NCI-H774 (cell line): ENCODE measurements at regions not wholly inside any gene's neighbourhood (a gene's known extent, or its start where the extent isn't known, plus 50 kb on each side); places are given as distances from the start of the nearest gene placed in this dataset.

ENCODE experiments used
- DNase-seq: peaks from one replicate; lab custom pipeline; 2025; lab: John Stamatoyannopoulos, UW

- peak; percentile 27 for DNase-seq
Observed at GRCh38 chr1:108082738-108083562, 117.2 kb downstream of the SLC25A24 start.

- DNase-seq = no peak
Observed at GRCh38 chr1:108082001-108082400, 117.0 kb upstream of the VAV3 start.

GRCh38 chr1:108080448-108080847 lies 115.5 kb upstream of the VAV3 start:
- no peak for DNase-seq

DNA sequence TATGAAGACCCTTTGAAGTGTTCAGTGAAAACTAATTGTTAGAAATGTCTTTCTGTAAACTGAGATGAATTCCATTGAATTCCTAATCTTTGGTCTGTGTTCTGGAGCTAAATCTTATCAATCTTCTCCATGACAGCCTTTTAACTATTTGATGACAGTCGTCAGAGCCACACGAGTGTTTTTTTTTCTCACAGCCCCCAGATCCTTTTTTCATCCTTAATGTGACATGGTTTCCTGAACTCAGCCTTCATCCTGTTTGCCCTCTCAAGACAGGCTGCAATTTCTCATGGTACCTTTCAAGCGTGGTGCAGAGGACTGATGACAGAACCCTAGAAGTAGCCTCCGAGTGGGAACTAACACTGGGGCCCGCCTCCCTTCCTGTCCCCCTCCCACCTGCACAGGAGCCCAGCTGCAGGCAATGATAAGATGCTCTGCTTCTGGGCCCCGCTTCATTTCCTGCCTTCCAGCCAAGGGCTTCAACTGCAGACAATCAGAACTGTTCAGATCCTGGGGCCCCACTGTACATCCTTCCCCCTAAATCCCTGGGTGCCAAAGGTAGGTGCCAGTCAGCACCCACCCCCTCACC lies 114.6 kb upstream of the VAV3 start:
- DNase-seq = no peak

GRCh38 chr1:108077991-108078390 lies 113.0 kb upstream of the VAV3 start:
- DNase-seq = no peak

- DNase-seq = no peak
Observed at GRCh38 chr1:108075055-108075454, 110.1 kb upstream of the VAV3 start.

DNA sequence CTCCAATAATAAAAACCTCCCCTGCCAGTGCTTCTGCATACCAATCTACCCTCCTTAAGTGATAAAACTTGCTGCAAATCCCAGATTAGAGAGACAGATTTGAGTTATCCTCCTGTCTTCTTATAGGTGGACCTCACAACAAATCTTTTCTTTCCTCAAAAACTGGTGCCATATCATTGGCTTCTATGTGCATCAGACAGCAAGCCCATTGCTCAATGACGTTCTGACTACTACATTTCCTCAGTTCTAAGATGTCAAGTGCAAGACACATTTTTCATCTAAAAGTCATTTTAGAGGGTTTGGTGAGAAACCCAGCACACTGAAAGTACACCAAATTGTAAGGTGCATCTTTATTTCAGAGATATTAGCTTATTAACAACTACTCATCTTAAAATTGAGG lies 107.8 kb upstream of the VAV3 start:
- DNase-seq = no peak

DNA sequence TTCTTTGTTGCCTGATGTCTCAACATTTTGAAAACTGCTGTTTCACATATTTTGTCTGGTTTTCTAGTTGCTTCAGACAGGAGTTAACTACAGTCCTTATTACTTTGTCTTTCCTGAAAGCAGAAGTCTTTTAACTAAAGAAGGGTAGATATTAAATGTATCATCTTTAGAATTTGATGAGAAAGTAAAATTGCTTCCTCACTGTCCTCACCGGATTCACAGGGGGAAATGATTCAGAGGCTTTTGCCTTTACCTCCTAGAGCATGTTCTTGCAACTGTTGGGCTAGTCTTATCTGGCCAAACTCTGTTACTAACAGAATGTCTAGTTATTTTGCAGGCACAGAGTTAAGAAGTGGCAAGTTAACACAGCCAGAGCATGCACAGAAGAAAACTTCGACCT lies 107.2 kb upstream of the VAV3 start:
- DNase-seq = no peak

DNA sequence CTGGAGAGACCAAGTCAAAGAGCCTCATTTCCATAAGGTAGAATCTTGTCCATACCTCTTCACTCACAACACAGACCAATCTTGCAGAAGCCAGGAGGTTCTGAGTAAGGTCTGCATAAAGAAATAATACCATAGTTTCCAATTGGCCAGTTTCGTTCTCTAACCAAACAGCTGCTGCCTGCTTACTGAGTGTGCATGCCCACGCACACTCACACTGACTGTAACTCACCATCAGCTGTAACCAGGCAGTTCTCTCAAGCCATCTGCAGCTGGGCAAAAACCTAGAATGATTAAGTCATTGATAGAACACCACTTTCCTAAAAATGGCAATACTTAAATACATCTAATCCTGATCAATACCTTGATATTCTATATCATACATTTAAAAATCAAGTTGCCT lies 106.6 kb upstream of the VAV3 start:
- no peak for DNase-seq

DNA sequence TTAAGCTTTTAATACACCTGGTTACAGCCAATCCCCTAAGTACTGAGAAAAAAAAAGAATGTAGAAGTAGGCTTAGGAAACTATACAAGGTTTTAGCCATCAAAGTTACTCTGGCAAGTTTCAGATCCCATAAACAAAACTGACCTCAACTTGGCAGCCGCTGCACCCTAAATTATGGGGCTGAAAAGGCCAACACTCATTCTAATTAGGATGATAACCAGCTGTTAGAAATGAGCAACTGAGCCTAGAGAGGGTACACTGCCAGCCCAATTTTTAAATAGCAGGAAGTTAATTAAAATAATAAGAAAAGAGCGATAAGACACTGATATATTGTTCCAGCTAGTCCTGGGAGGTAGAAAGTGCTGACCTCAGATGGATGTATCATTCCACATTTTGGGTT lies 105.7 kb upstream of the VAV3 start:
- no peak for DNase-seq

DNA sequence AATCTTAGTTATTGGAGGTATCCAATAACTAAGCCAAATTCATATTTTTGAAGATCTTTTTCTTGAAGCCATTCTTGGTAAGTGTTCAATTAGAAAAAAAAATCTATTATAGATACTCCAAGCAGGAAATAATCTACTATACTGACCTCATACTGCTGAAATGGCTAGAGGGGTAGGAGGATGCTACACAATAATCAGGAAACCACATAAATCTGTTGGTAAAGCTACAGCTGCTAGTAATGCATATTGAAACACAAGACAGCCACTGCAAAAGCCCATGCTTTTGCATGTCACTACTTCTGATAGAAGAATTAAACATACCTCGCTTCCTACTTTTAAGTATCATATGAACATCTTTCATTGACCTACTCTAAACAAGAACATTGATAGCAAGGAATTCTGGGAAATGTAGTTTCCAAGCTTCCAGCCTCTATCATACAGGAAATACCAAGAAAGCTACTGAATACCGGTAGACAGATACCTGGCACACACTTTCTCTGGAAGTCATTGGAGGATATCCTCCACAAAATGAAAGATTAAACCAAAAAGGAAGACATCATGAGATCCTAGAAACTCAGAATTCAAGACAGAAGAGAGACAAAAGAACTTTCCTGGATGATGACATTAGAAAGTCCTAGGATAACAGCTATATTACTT lies 103.0 kb upstream of the VAV3 start:
- DNase-seq = no peak

GRCh38 chr1:108066808-108067207 lies 101.8 kb upstream of the VAV3 start:
- DNase-seq = no peak

- DNase-seq = no peak
Observed at GRCh38 chr1:108064255-108064654, 99.3 kb upstream of the VAV3 start.

GRCh38 chr1:108063703-108064102 lies 98.7 kb upstream of the VAV3 start:
- no peak for DNase-seq

DNA sequence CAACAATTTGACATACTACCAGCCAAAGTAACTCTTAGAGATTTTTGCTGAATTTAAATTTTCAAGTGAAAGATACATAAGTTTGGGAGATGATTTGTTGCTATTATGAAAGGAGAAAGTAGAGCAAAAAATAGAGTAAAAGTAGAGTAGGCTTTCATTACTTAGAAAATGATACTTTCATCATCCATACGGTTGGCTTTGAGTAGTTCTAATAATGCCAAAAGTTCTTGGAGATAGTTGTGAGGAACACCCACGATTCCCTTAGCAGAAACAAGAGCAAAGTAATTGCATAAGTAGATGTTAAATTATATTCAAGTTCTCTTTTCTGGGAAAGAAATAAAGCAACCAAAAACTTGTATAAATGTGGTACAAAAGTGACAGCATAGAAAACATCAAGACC lies 95.0 kb upstream of the VAV3 start:
- DNase-seq = no peak

DNA sequence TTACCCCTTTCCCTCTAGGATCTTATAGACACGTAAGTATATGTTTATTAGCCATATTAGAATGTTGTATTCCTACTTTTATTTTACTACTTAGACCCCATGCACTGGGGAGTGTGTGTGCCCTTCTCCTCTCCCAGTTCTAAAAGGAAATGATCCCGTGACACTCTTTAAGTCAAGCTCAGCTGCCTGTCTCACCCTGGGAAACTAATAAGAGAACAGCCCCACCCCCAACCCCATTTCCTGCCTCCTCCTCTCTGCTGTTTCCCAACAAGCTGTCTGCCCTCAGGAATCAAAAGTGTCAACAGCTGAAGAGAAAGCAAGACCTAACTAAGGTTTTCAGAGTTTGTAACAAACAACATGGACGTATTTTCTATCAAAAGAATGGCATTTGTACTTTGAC lies 92.6 kb upstream of the VAV3 start:
- no peak for DNase-seq

- no peak for DNase-seq
Observed at GRCh38 chr1:108056436-108056990, 91.5 kb upstream of the VAV3 start.

GRCh38 chr1:108055387-108055786 lies 90.4 kb upstream of the VAV3 start:
- no peak for DNase-seq

GRCh38 chr1:108054396-108054795 lies 89.4 kb upstream of the VAV3 start:
- no peak for DNase-seq

GRCh38 chr1:108053270-108054013 lies 88.5 kb upstream of the VAV3 start:
- no peak for DNase-seq

- DNase-seq = peak; percentile 30
Observed at GRCh38 chr1:108051631-108052377, 86.8 kb upstream of the VAV3 start.
